ENCODE measurements at regions not wholly inside any gene's neighbourhood (a gene's known extent, or its start where the extent isn't known, plus 50 kb on each side); places are given as distances from the start of the nearest gene placed in this dataset.

- no peak for DNase-seq (ENCODE audit: low read depth in 2 of 2)
These were observed 108.9 kb upstream of the THBS1 start for GRCh38 chr15:39471785-39472574.

- no peak for DNase-seq (ENCODE audit: low read depth in 2 of 2)
These were observed 108.1 kb upstream of the THBS1 start for GRCh38 chr15:39472621-39473297.

- no peak for DNase-seq (ENCODE audit: low read depth in 2 of 2)
These were observed 107.5 kb upstream of the THBS1 start for GRCh38 chr15:39473298-39473947.

- DNase-seq (ENCODE audit: low read depth in 2 of 2) = no peak
These were observed 106.2 kb upstream of the THBS1 start for GRCh38 chr15:39474657-39475056.

- no peak for DNase-seq (ENCODE audit: low read depth in 2 of 2)
These were observed 101.9 kb upstream of the THBS1 start for GRCh38 chr15:39478996-39479395.

- no peak for DNase-seq (ENCODE audit: low read depth in 2 of 2)
These were observed 101.0 kb upstream of the THBS1 start for GRCh38 chr15:39479911-39480310.

- DNase-seq (ENCODE audit: low read depth in 2 of 2) = no peak
These were observed 98.4 kb upstream of the THBS1 start for GRCh38 chr15:39482459-39482858.

- DNase-seq (ENCODE audit: low read depth in 2 of 2) = no peak
These were observed 94.0 kb upstream of the THBS1 start for GRCh38 chr15:39486621-39487457.

GRCh38 chr15:39487458-39487735, 93.5 kb upstream of the THBS1 start:
- DNase-seq (ENCODE audit: low read depth in 2 of 2) = no peak

- DNase-seq (ENCODE audit: low read depth in 2 of 2) = no peak
These were observed 92.4 kb upstream of the THBS1 start for GRCh38 chr15:39488516-39488915.

GRCh38 chr15:39488961-39489360, 91.9 kb upstream of the THBS1 start:
- DNase-seq (ENCODE audit: low read depth in 2 of 2) = no peak

- no peak for DNase-seq (ENCODE audit: low read depth in 2 of 2)
These were observed 89.6 kb upstream of the THBS1 start for GRCh38 chr15:39491115-39491885.

GRCh38 chr15:39491886-39492490, 88.9 kb upstream of the THBS1 start:
- no peak for DNase-seq (ENCODE audit: low read depth in 2 of 2)

- DNase-seq (ENCODE audit: low read depth in 2 of 2) = no peak
These were observed 87.3 kb upstream of the THBS1 start for GRCh38 chr15:39493424-39494067.

GRCh38 chr15:39494462-39494861, 86.4 kb upstream of the THBS1 start:
- no peak for DNase-seq (ENCODE audit: low read depth in 2 of 2)

GRCh38 chr15:39495871-39496840, 84.7 kb upstream of the THBS1 start:
- DNase-seq (ENCODE audit: low read depth in 2 of 2) = no peak

GRCh38 chr15:39497016-39497758, 83.7 kb upstream of the THBS1 start:
- DNase-seq (ENCODE audit: low read depth in 2 of 2) = no peak

GRCh38 chr15:39497759-39498565, 82.9 kb upstream of the THBS1 start:
- no peak for DNase-seq (ENCODE audit: low read depth in 2 of 2)
